ENCODE measurements at regions not wholly inside any gene's neighbourhood (a gene's known extent, or its start where the extent isn't known, plus 50 kb on each side); places are given as distances from the start of the nearest gene placed in this dataset.
"Not testable (repeated sequence)": the region's sequence is repeated elsewhere in the genome, so short reads cannot be mapped to it uniquely, and the experiment has no call there.

DNA sequence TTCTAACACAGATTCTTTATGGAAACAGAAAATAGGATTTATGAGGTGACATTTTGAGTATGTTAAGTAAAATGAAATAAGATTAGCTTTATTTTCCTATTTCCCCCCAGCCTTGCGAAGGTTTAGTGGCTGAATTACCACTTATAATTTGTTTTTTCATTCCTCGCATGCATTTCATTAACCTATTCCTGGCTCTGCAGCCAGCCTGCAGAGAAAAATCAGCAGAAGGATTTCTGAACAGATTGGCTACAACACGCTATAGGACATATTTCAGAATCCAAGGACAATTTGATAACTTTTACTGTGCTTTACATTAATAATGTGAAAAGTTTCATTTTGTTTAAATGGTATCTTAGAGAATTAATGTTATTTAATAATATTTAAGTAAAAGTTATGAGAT lies 162.4 kb upstream of the MMS22L start:
- intact Hi-C loops (cut with DNase I), result no loop called here
- ATAC-seq, result no peak

DNA sequence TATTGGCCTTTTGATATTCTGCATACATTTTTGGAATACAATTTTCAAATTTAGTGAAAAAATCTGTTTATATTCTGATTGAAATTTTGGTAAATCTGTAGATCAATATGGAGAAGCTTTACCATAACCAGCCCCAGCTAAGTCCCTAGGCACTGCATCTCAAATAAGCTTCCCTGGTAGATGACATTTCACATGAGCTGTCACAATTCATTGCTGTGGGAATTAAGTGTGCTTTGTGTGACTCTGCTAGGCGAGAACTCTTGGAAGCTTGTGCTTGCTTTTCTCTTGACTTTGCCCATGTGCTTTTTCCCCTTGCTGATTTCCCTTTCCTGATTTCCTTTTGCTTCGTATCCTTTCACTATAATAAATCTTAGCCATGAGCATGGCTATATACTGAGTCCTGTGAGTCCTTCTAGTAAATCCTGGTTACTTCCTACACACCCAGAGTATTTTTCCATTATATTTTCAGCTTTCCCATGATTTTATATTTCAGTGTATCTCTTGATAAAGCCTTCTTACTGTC lies 166.5 kb upstream of the MMS22L start:
- no peak for ATAC-seq
- intact Hi-C loops (cut with DNase I), result no loop called here
- no peak for DNase-seq (ENCODE audit: missing footprints)

More for the DNA sequence above, 162.4 kb upstream of the MMS22L start:
- no peak for DNase-seq (ENCODE audit: missing footprints)

GRCh38 chr6:97450087-97450486 lies 167.1 kb upstream of the MMS22L start:
- ATAC-seq (no peak), DNase-seq (ENCODE audit: missing footprints) (no peak)
- intact Hi-C loops (cut with DNase I), result no loop called here

DNA sequence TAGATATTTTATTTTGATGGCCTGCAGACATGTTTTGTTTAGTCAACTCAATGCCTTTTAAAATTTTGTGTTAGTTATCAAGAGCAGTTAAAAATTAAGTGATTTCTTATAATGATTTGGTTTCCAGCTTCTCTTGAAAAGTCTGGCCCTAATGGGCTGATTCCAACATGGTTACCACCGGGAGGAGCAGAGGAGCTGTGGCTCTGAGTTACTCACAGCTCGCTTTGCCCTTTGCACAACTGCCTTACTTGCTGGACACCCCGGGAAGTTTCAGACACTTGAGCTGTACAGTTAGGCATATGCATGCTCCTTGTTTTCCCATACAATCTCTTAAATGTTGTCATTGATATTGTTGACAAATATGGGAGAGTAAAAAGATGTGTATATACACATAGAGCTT lies 173.1 kb upstream of the MMS22L start:
- intact Hi-C loops (cut with DNase I), result no loop called here

GRCh38 chr6:97459535-97459934 lies 176.5 kb upstream of the MMS22L start:
- no peak for DNase-seq (ENCODE audit: missing footprints)
- intact Hi-C loops (cut with DNase I), result no loop called here

More for the DNA sequence above, 173.1 kb upstream of the MMS22L start:
- ATAC-seq (no peak), DNase-seq (ENCODE audit: missing footprints) (no peak)

GRCh38 chr6:97459986-97460385 lies 177.0 kb upstream of the MMS22L start:
- no peak for ATAC-seq
- no peak for DNase-seq (ENCODE audit: missing footprints)
- intact Hi-C loops (cut with DNase I), result no loop called here

More at GRCh38 chr6:97459535-97459934, 176.5 kb upstream of the MMS22L start:
- ATAC-seq, result no peak

DNA sequence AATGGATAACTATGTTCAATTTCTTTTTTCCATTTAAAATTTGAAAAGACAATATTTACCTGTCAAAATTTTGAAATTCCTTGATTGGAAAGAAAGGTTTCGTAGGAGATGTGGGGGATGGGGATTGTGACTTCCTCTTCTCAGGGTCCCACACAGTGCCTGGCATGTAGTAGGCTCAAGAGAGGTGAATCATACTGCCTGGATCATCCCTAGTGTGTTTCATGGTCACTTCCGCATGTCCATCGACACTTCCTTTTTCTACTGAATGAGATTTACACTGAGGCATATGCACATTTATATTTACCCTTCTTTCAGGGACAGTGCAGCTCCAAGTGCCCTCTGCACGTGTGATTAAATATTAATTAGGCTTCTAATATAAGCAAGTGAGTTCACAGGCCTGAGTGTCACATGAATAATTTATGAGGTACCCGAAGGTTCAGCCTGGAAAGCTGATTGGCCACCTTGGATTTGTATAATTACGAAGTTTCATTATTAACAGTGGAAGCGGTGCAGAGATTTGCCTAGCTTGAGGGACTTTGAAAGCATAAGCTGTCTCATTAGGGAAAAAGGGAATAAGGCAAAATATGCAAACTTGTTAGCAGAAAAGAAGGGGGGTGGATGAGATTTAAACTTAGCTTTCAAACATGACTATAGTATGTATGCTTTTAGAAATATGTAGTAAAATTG lies 177.5 kb upstream of the MMS22L start:
- no peak for DNase-seq (ENCODE audit: missing footprints)
- intact Hi-C loops (cut with DNase I), result no loop called here
- ATAC-seq, result no peak

GRCh38 chr6:97461218-97461617 lies 178.2 kb upstream of the MMS22L start:
- DNase-seq (ENCODE audit: missing footprints), result no peak
- intact Hi-C loops (cut with DNase I), result no loop called here
- no peak for ATAC-seq

DNA sequence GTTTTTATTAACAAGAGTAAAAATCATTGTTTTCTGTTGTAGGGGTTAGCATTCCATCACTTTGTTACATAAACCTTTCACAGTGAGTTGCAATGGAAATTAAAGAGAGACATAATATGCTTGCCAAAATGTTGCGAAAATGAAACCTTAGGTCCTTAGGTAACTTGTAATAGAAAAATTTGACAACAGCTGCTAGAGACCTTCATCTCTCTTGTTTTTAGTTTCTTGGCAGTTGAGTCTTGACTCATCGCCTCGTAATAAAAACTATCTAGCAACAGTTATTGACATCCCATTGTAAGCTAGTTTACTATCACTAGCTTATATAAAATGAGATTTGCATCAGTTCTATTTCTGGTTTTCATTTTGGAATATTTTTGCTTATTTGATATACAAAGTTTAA lies 179.0 kb upstream of the MMS22L start:
- ATAC-seq (no peak), DNase-seq (ENCODE audit: missing footprints) (no peak)
- intact Hi-C loops (cut with DNase I), result no loop called here

DNA sequence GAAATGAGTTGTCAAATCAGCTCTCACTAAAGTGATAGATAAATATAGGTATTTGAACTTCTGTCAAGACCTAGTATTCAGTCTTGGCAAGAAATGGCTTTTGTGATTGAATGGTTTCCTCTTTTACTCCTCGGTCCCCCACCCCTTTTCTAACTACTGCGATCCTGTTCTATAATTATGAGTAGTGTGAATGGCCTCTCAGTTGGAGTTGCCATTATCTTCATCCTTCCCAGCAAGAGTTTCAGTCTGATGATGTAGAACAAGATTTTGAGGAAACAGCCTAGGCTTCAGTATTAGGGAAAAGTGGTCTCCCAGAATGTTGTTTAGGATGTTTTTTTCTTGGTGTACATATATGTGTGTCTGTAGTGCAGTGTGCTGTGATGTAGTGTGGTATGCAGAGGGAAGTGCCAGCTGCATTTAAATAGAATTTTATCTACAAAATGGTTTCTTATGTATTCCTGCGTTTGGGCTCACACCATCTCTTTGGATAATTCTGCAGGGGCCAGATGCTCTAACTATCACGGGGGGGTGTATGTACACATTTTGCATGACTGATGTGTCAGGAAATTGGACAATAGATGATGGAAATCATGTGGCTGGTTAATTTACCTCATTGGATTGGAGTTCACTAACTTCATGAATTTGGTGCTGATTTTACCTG lies 180.1 kb upstream of the MMS22L start:
- DNase-seq (ENCODE audit: missing footprints), result no peak
- intact Hi-C loops (cut with DNase I), result no loop called here
- ATAC-seq, result no peak

GRCh38 chr6:97465877-97466561 lies 183.0 kb upstream of the MMS22L start:
- no peak for ATAC-seq
- intact Hi-C loops (cut with DNase I), result no loop called here
- DNase-seq (ENCODE audit: missing footprints), result no peak

- DNase-seq (ENCODE audit: missing footprints), result no peak
- ATAC-seq, result no peak
- intact Hi-C loops (cut with DNase I), result no loop called here
These were observed 186.0 kb upstream of the MMS22L start for GRCh38 chr6:97468981-97469380.

- intact Hi-C loops (cut with DNase I), result no loop called here
- ATAC-seq (no peak), DNase-seq (ENCODE audit: missing footprints) (no peak)
These were observed 186.4 kb upstream of the MMS22L start for GRCh38 chr6:97469451-97469850.

GRCh38 chr6:97470322-97470721 lies 187.3 kb upstream of the MMS22L start:
- DNase-seq (ENCODE audit: missing footprints) (no peak), ATAC-seq (no peak)
- intact Hi-C loops (cut with DNase I), result no loop called here

DNA sequence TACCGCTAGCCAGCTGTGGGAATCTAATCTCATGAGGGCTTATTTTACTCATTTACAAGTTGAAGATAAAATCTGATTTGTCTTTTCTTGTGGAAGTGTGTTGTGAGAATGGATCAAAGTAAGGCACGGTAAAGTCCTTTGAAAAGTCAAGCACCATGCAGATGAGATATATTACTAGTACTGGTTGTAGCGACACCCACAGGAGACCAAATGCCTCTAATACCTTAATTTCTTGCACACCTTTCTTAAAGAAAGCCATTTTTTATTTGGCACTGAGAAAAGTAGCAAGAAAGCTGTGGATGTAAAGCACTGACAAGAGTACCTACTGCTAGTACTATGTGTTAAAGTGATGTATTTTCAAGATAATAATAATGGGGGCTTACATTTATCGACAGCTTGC lies 191.0 kb upstream of the MMS22L start:
- ATAC-seq (no peak), DNase-seq (ENCODE audit: missing footprints) (no peak)
- intact Hi-C loops (cut with DNase I), result no loop called here

- DNase-seq (ENCODE audit: missing footprints) (peak; percentile 71), ATAC-seq (peak; percentile 81)
- intact Hi-C loops (cut with DNase I), result loop anchor here (2.0 kb wide), 1 partner anchor 1347 kb away; no protein-coding TSS in a partner anchor
These were observed 214.8 kb upstream of the MMS22L start for GRCh38 chr6:97497713-97498331.

DNA sequence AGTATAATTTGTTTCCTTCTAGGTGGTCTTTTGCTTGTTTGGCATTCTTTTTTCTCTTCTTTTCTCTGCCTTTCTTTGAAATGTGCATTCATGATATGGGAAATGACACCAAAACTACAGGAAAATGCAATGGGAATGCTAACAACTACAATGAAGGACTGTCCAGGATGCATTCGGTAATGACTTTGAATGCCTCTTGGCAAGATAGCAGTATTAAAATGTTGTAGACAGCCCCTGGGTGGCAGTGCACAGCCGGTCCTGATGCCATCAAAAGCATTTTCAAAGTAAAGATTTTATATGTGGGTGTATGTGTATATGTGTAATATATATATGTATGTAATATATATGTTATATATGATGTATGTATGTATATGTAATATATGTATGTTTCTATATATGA lies 218.8 kb upstream of the MMS22L start:
- DNase-seq (ENCODE audit: missing footprints), result no peak
- intact Hi-C loops (cut with DNase I), result no loop called here
- no peak for ATAC-seq

DNA sequence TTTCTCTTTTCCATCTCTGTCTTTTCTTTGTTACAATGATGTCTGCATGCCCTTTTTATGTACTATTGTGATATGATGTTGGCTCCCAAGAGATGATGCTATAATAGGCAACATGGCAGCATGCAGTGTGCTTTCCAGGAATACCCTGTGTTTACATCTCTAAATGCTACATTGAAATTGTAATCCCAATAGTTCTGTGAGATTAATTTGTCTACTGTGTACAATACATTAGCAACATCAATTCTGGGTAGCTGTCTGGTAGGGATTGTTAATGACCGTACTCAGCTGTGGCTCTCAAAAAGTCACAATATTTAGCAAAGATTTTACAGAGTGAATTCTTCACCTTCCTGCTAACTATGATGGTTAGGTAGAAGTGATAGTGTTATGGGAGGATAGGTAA lies 225.6 kb upstream of the MMS22L start:
- DNase-seq (ENCODE audit: missing footprints) (no peak), ATAC-seq (no peak)
- intact Hi-C loops (cut with DNase I), result no loop called here

GRCh38 chr6:97513260-97513659 lies 230.2 kb upstream of the MMS22L start:
- DNase-seq (ENCODE audit: missing footprints); intact Hi-C loops (cut with DNase I); ATAC-seq: not testable (repeated sequence)
